CD14-positive monocyte (primary cell): ENCODE measurements at regions not wholly inside any gene's neighbourhood (a gene's known extent, or its start where the extent isn't known, plus 50 kb on each side); places are given as distances from the start of the nearest gene placed in this dataset.

Source experiments
- DNase-seq, 3 donors: peaks; one replicate each; pipeline ENCODE4 v3.0.0-alpha.2; 2011 to 2022
- H2AFZ ChIP-seq: 2 replicates; pipeline ENCODE4 v1.6.0; 2012; ENCODE audit warnings: mild to moderate bottlenecking, low read depth, low read length, inconsistent platforms; ENCODE audit not compliant: insufficient read depth, poor library complexity, severe bottlenecking
- H3K27ac ChIP-seq, 2 donors: 1 replicate in 1 of 2; 2 replicates in 1 of 2; pipeline ENCODE4 v1.5.1; 2012 to 2013; ENCODE audit warnings: low read length in 2 of 2, control low read depth in 1 of 2, inconsistent platforms in 1 of 2, low read depth in 1 of 2, mild to moderate bottlenecking in 1 of 2
- H3K27me3 ChIP-seq, 2 donors: one replicate each; pipeline versions ENCODE4 v1.6.0 to v1.6.1; 2011 to 2013; ENCODE audit warnings: low read length in 2 of 2; ENCODE audit not compliant: control insufficient read depth in 2 of 2, insufficient read depth in 2 of 2
- H3K36me3 ChIP-seq, 2 donors: replicated peaks in 1 of 2; 1 replicate in 1 of 2; 2 replicates in 1 of 2; pipeline versions ENCODE4 v1.5.1 to v1.6.1; 2012 to 2013; ENCODE audit warnings: low read length in 2 of 2, control low read depth in 1 of 2, inconsistent platforms in 1 of 2, mild to moderate bottlenecking in 1 of 2; ENCODE audit not compliant: insufficient read depth in 2 of 2, control insufficient read depth in 1 of 2
- H3K4me1 ChIP-seq, 2 donors: 1 replicate in 1 of 2; 2 replicates in 1 of 2; pipeline versions ENCODE4 v1.5.1 to v1.6.1; 2012 to 2013; ENCODE audit warnings: low read length in 2 of 2, control low read depth in 1 of 2, inconsistent platforms in 1 of 2, mild to moderate bottlenecking in 1 of 2, moderate library complexity in 1 of 2; ENCODE audit not compliant: insufficient read depth in 2 of 2, control insufficient read depth in 1 of 2
- H3K4me2 ChIP-seq: replicated peaks from 2 replicates; pipeline ENCODE3; 2012; ENCODE audit warnings: low read length, moderate library complexity, mild to moderate bottlenecking; ENCODE audit not compliant: poor library complexity, severe bottlenecking; ENCODE audit errors: extremely low read depth
- H3K4me3 ChIP-seq, 3 experiments: fragments of 200-600 bp in 1 of 3; sonication (generic) in 1 of 3; replicated peaks in 1 of 3; 1 replicate in 2 of 3; 2 replicates in 1 of 3; pipeline ENCODE4 v1.5.1; 2011 to 2013; ENCODE audit warnings: low read length in 3 of 3, mild to moderate bottlenecking in 3 of 3, control low read depth in 2 of 3, low read depth in 2 of 3, inconsistent platforms in 1 of 3, moderate library complexity in 1 of 3
- H3K79me2 ChIP-seq: 2 replicates; pipeline ENCODE4 v1.6.0; 2012; ENCODE audit warnings: mild to moderate bottlenecking, control low read depth, inconsistent platforms, low read length, moderate library complexity; ENCODE audit not compliant: insufficient read depth
- H3K9ac ChIP-seq: 2 replicates; pipeline ENCODE4 v1.6.0; 2017; ENCODE audit warnings: low read length, mild to moderate bottlenecking; ENCODE audit not compliant: insufficient read depth, poor library complexity, severe bottlenecking
- H3K9me3 ChIP-seq, 2 donors: replicated peaks in 1 of 2; 1 replicate in 1 of 2; 2 replicates in 1 of 2; pipeline versions ENCODE4 v1.5.1 to v1.6.1; 2012 to 2013; ENCODE audit warnings: low read length in 2 of 2, control low read depth in 1 of 2; ENCODE audit not compliant: control insufficient read depth in 1 of 2, insufficient read depth in 1 of 2
- H4K20me1 ChIP-seq: 2 replicates; pipeline ENCODE4 v1.6.0; 2012; ENCODE audit warnings: mild to moderate bottlenecking, low read length, control low read depth, moderate library complexity; ENCODE audit not compliant: insufficient read depth
- H3K27ac Mint-ChIP-seq, 7 donors: one replicate each; pipeline ENCODE4 v1.8.0; 2020; ENCODE audit warnings: mild to moderate bottlenecking in 7 of 7, mixed read lengths in 7 of 7, moderate library complexity in 6 of 7, inconsistent platforms in 2 of 7
- H3K27me3 Mint-ChIP-seq, 3 donors: one replicate each; pipeline ENCODE4 v1.8.0; 2021 to 2022; ENCODE audit warnings: low read depth in 3 of 3, mild to moderate bottlenecking in 3 of 3, mixed read lengths in 3 of 3, moderate library complexity in 3 of 3, inconsistent platforms in 1 of 3
- H3K36me3 Mint-ChIP-seq, 2 donors: one replicate each; pipeline ENCODE4 v1.8.0; 2020; ENCODE audit warnings: mixed read lengths in 2 of 2, inconsistent platforms in 1 of 2, mild to moderate bottlenecking in 1 of 2
- H3K4me1 Mint-ChIP-seq: one replicate; pipeline ENCODE4 v1.8.0; 2020; ENCODE audit warnings: mild to moderate bottlenecking, mixed read lengths
- H3K4me3 Mint-ChIP-seq, 2 donors: one replicate each; pipeline ENCODE4 v1.8.0; 2020; ENCODE audit warnings: mild to moderate bottlenecking in 2 of 2, mixed read lengths in 2 of 2, moderate library complexity in 1 of 2
- H3K9me3 Mint-ChIP-seq, 7 donors: one replicate each; pipeline ENCODE4 v1.8.0; 2020 to 2022; ENCODE audit warnings: mixed read lengths in 7 of 7, mild to moderate bottlenecking in 6 of 7, moderate library complexity in 6 of 7, inconsistent platforms in 2 of 7
- WGBS: methylation state at CpG from one replicate; pipeline ENCODE4 v1.1.5; 2013; ENCODE audit warnings: missing lambda C conversion rate; ENCODE audit not compliant: insufficient coverage; 5-methylcytosine and 5-hydroxymethylcytosine counted together
- intact Hi-C, 2 donors: fragments of 100-400 bp; cut with micrococcal nuclease; formaldehyde crosslinking; loops; one replicate each; pipeline versions ENCODE4 v1.15.0 to v1.15.1; 2023
- TF ChIP-seq, protein P1 (sequence below): fragments of 200-600 bp; IDR thresholded peaks from one replicate; pipeline ENCODE4 v1.8.0; 2022; ENCODE audit warnings: antibody characterized with exemption, mild to moderate bottlenecking

GRCh38 chr1:83693427-83694126, 305.4 kb downstream of the TTLL7 start:
- H3K27ac Mint-ChIP-seq, result no peak overlapping the region
- peaks cover 19 to 26% (median 21%) of the 10 kb centered on the region in 3 donors for H3K27me3 Mint-ChIP-seq

DNA sequence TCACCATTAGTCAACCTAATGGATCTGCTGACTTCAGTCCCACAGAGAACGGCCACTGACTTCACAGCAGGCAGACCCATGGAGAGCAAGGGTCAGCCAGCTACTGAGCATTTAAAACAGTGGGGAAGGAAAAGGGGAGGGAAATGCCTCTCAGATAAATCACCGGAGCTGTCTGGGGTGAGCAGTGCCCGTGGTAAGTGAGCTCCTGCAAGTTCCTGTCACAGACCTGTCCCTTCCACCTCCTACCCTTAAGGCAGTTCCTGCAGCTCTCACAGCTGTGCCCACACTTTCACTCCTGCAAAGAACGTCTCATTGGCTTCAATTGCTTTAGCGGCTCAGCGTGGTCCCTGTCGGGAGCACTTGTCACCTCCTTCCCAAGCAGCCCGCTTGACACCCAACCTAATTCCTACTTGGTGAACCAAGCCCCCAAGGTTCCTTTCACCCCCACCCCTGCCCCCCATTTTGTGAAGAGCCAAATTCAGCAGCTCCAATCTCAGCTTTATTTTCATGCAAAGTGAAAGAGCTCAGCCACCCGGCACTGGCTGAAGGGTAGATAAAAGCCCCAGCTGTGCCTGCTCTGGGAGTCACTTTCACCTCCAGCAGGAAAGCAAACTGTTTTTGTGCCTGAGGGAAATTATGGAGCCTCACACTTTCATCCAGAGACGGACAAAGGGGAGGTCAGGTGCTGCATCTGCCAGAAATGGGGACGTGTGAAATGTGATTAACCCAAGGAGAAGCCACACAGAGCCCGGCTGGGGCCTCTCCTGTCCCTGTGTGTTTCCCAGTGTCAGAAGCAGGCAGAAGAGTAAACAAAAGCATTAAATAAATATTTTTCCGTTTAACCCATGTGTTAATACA, 306.2 kb downstream of the TTLL7 start:
- TF ChIP-seq, protein P1, sequence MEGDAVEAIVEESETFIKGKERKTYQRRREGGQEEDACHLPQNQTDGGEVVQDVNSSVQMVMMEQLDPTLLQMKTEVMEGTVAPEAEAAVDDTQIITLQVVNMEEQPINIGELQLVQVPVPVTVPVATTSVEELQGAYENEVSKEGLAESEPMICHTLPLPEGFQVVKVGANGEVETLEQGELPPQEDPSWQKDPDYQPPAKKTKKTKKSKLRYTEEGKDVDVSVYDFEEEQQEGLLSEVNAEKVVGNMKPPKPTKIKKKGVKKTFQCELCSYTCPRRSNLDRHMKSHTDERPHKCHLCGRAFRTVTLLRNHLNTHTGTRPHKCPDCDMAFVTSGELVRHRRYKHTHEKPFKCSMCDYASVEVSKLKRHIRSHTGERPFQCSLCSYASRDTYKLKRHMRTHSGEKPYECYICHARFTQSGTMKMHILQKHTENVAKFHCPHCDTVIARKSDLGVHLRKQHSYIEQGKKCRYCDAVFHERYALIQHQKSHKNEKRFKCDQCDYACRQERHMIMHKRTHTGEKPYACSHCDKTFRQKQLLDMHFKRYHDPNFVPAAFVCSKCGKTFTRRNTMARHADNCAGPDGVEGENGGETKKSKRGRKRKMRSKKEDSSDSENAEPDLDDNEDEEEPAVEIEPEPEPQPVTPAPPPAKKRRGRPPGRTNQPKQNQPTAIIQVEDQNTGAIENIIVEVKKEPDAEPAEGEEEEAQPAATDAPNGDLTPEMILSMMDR, result no peak
- peaks cover 6 to 12% of the 10 kb centered on the region in 2 donors for H3K27me3 ChIP-seq
- Mint-ChIP-seq H3K36me3 (no peaks in the 10 kb centered on the region), H3K4me1 (peaks cover 19% of the 10 kb centered on the region), H3K27ac (peak overlapping the region in 1 of 7 donors; percentile 26), H3K9me3 (peaks cover 1 to 20% (median 8%) of the 10 kb centered on the region in 7 donors), H3K27me3 (peaks cover 19 to 26% (median 21%) of the 10 kb centered on the region in 3 donors), H3K4me3 (peak overlapping the region; percentile 73 to 78)
- peaks cover 0 to 14% of the 10 kb centered on the region in 2 donors for H3K4me1 ChIP-seq
- no peak for DNase-seq
- no peaks in the 10 kb centered on the region for H4K20me1 ChIP-seq
- no peaks in the 10 kb centered on the region for H3K79me2 ChIP-seq
- peak overlapping the region; percentile 46 for H3K4me2 ChIP-seq
- 5% methylated on average over 8 of the region's 13 CpGs for WGBS
- no peaks in the 10 kb centered on the region for H3K36me3 ChIP-seq
- intact Hi-C loops, result no loop called here
- H3K9me3 ChIP-seq, result no peaks in the 10 kb centered on the region
- H3K27ac ChIP-seq, result no peak overlapping the region
- peak overlapping the region; percentile 25 for H3K9ac ChIP-seq
- H3K4me3 ChIP-seq, result peak overlapping the region in 2 of 3 experiments; percentile 16 to 55
- peak overlapping the region; percentile 21 for H2AFZ ChIP-seq

More at GRCh38 chr1:83693427-83694126, 305.4 kb downstream of the TTLL7 start:
- H3K27ac ChIP-seq, result no peak overlapping the region
- 18% methylated on average over 4 of the region's 12 CpGs for WGBS
- no peaks in the 10 kb centered on the region for H4K20me1 ChIP-seq
- DNase-seq, result no peak
- H3K9me3 ChIP-seq, result no peaks in the 10 kb centered on the region
- H3K4me3 ChIP-seq, result peak overlapping the region in 2 of 3 experiments; percentile 6 to 55
- H3K36me3 ChIP-seq, result no peaks in the 10 kb centered on the region
- peaks cover 6 to 12% of the 10 kb centered on the region in 2 donors for H3K27me3 ChIP-seq
- intact Hi-C loops, result no loop called here
- no peak overlapping the region for H3K9ac ChIP-seq
- peak overlapping the region; percentile 46 for H3K4me2 ChIP-seq
- H2AFZ ChIP-seq, result peak overlapping the region; percentile 21
- H3K4me3 Mint-ChIP-seq, result peak overlapping the region; percentile 24 to 78
- no peaks in the 10 kb centered on the region for H3K79me2 ChIP-seq
- no peaks in the 10 kb centered on the region for H3K36me3 Mint-ChIP-seq
- H3K9me3 Mint-ChIP-seq, result peaks cover 0 to 14% (median 8%) of the 10 kb centered on the region in 7 donors
- peaks cover 0 to 14% of the 10 kb centered on the region in 2 donors for H3K4me1 ChIP-seq
- H3K4me1 Mint-ChIP-seq, result peaks cover 19% of the 10 kb centered on the region
- TF ChIP-seq, protein P1, result no peak
